ENCODE measurements at regions not wholly inside any gene's neighbourhood (a gene's known extent, or its start where the extent isn't known, plus 50 kb on each side); places are given as distances from the start of the nearest gene placed in this dataset.

- H3K4me3 ChIP-seq (ENCODE audit: low read depth, low read length), result no peak overlapping the region
- in situ Hi-C loops (cut with HindIII; ENCODE audit: low sequenced_read_pairs), result no loop called here
- TF ChIP-seq CTCF (IDR thresholded peaks at IDR 0.05; ENCODE audit: low read depth, low read length, missing control alignments), result no peak
- no peak for DNase-seq (ENCODE audit: low read depth)
Observed at GRCh38 chr13:85887406-85887805, 88.2 kb upstream of the SLITRK6 start.

GRCh38 chr13:85879014-85879413, 79.8 kb upstream of the SLITRK6 start:
- in situ Hi-C loops (cut with HindIII; ENCODE audit: low sequenced_read_pairs), result no loop called here
- no peak for TF ChIP-seq CTCF (IDR thresholded peaks at IDR 0.05; ENCODE audit: low read depth, low read length, missing control alignments)
- no peak for DNase-seq (ENCODE audit: low read depth)
- H3K4me3 ChIP-seq (ENCODE audit: low read depth, low read length), result no peak overlapping the region

GRCh38 chr13:85864963-85865530, 65.8 kb upstream of the SLITRK6 start:
- in situ Hi-C loops (cut with HindIII; ENCODE audit: low sequenced_read_pairs), result no loop called here
- peak; percentile 53 for TF ChIP-seq CTCF (IDR thresholded peaks at IDR 0.05; ENCODE audit: low read depth, low read length, missing control alignments)
- H3K4me3 ChIP-seq (ENCODE audit: low read depth, low read length), result no peak overlapping the region
- peak; percentile 0 for DNase-seq (ENCODE audit: low read depth)

GRCh38 chr13:85853901-85854663, 54.9 kb upstream of the SLITRK6 start:
- no peak for TF ChIP-seq CTCF (IDR thresholded peaks at IDR 0.05; ENCODE audit: low read depth, low read length, missing control alignments)
- in situ Hi-C loops (cut with HindIII; ENCODE audit: low sequenced_read_pairs), result no loop called here
- DNase-seq (ENCODE audit: low read depth), result no peak
- H3K4me3 ChIP-seq (ENCODE audit: low read depth, low read length), result no peak overlapping the region

GRCh38 chr13:85853161-85853894, 54.1 kb upstream of the SLITRK6 start:
- in situ Hi-C loops (cut with HindIII; ENCODE audit: low sequenced_read_pairs), result no loop called here
- TF ChIP-seq CTCF (IDR thresholded peaks at IDR 0.05; ENCODE audit: low read depth, low read length, missing control alignments), result no peak

More at GRCh38 chr13:85853161-85853894, 54.1 kb upstream of the SLITRK6 start:
- no peak for DNase-seq (ENCODE audit: low read depth)
- no peak overlapping the region for H3K4me3 ChIP-seq (ENCODE audit: low read depth, low read length)

All from astrocyte of the cerebellum (primary cell).